Breast epithelium (tissue), 3 donors: ENCODE measurements at regions not wholly inside any gene's neighbourhood (a gene's known extent, or its start where the extent isn't known, plus 50 kb on each side); places are given as distances from the start of the nearest gene placed in this dataset.
"Not testable (repeated sequence)": the region's sequence is repeated elsewhere in the genome, so short reads cannot be mapped to it uniquely, and the experiment has no call there.

ENCODE experiments used
- CTCF ChIP-seq, 3 donors: fragments of 450-650 bp; IDR thresholded peaks; one replicate each; pipeline ENCODE4 v1.5.1; 2016 to 2017; ENCODE audit warnings: antibody characterized with exemption in 3 of 3, mild to moderate bottlenecking in 3 of 3, moderate library complexity in 3 of 3
- POLR2A ChIP-seq: fragments of 450-650 bp; IDR thresholded peaks from one replicate; pipeline ENCODE4 v1.6.1; 2016; ENCODE audit warnings: antibody characterized with exemption, mild to moderate bottlenecking, moderate library complexity

DNA sequence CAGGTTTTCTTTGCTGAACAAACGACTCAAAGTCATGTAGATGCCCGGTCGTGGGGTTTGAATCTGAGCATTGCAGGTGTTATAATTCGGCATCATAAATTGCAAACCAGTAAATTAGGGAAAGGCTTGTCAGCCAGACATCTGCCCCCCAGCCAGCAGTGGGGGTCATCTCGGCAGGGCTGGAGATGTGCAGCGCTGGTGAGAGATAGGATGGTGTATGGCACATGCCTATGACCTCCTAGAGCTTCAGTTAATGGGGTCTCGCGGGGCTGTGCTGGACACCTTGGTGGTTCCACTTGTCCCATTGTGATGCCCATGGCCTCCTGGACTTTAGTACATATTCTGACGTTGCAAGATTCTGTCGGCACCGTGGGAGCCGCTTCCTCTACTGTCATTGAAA lies 4147.2 kb upstream of the TPTE start:
- TF ChIP-seq POLR2A; CTCF (IDR thresholded peaks at IDR 0.05): not testable (repeated sequence)
